ENCODE measurements at regions not wholly inside any gene's neighbourhood (a gene's known extent, or its start where the extent isn't known, plus 50 kb on each side); places are given as distances from the start of the nearest gene placed in this dataset.

- TF ChIP-seq SMC3 (IDR thresholded peaks at IDR 0.05): no peak
- no peak for TF ChIP-seq POLR2A (IDR thresholded peaks at IDR 0.05; ENCODE audit: low read length)
- TF ChIP-seq BCL3 (IDR thresholded peaks at IDR 0.05): no peak
- no peak for TF ChIP-seq ESRRA (IDR thresholded peaks at IDR 0.05; ENCODE audit: borderline replicate concordance, low read length)
- no peak for TF ChIP-seq RCOR1 (IDR thresholded peaks at IDR 0.05; ENCODE audit: low read depth, low read length)
- no peak for TF ChIP-seq CTCF (IDR thresholded peaks at IDR 0.05)
- no peak for TF ChIP-seq EP300 (IDR thresholded peaks at IDR 0.05)
- TF ChIP-seq CBX8 (IDR thresholded peaks at IDR 0.05): no peak
- TF ChIP-seq TFCP2L1 (CRISPR knock-in tag; IDR thresholded peaks at IDR 0.05): no peak
- TF ChIP-seq ELK1 (IDR thresholded peaks at IDR 0.05; ENCODE audit: low read depth, low read length): no peak
These were observed 643.8 kb upstream of the KLHL29 start for GRCh38 chr2:22741216-22741615.
